Spleen (tissue), 11 donors: ENCODE measurements at regions not wholly inside any gene's neighbourhood (a gene's known extent, or its start where the extent isn't known, plus 50 kb on each side); places are given as distances from the start of the nearest gene placed in this dataset.
"Not testable (repeated sequence)": the region's sequence is repeated elsewhere in the genome, so short reads cannot be mapped to it uniquely, and the experiment has no call there.

Source experiments
- DNase-seq: peaks from one replicate; pipeline ENCODE4 v3.0.0-alpha.2; 2020
- H3K27ac ChIP-seq, 8 donors: fragments of 200-600 bp; sonication (generic) in 7 of 8; 1 replicate in 4 of 8; 2 replicates in 4 of 8; pipeline versions ENCODE4 v1.5.0 to v1.8.0; 2016 to 2021; ENCODE audit warnings: inconsistent platforms in 4 of 8, mild to moderate bottlenecking in 4 of 8, moderate library complexity in 1 of 8
- H3K27me3 ChIP-seq, 7 donors: fragments of 200-600 bp; sonication (generic) in 6 of 7; replicated peaks in 1 of 7; 1 replicate in 4 of 7; 2 replicates in 3 of 7; pipeline versions ENCODE4 v1.5.0 to v1.8.0; 2016 to 2021; ENCODE audit warnings: inconsistent platforms in 3 of 7, mild to moderate bottlenecking in 1 of 7
- H3K36me3 ChIP-seq, 6 donors: fragments of 200-600 bp; sonication (generic) in 5 of 6; 1 replicate in 4 of 6; 2 replicates in 2 of 6; pipeline versions ENCODE4 v1.5.0 to v1.8.0; 2016 to 2021; ENCODE audit warnings: inconsistent platforms in 2 of 6
- H3K4me1 ChIP-seq, 6 donors: fragments of 200-600 bp; sonication (generic) in 5 of 6; 1 replicate in 3 of 6; 2 replicates in 3 of 6; pipeline versions ENCODE4 v1.5.0 to v1.8.0; 2016 to 2021; ENCODE audit warnings: inconsistent platforms in 3 of 6
- H3K4me3 ChIP-seq, 8 donors: fragments of 200-600 bp; sonication (generic) in 7 of 8; 1 replicate in 4 of 8; 2 replicates in 4 of 8; pipeline versions ENCODE4 v1.5.0 to v1.8.0; 2016 to 2021; ENCODE audit warnings: inconsistent platforms in 4 of 8, mild to moderate bottlenecking in 4 of 8, moderate library complexity in 2 of 8
- H3K9me3 ChIP-seq, 8 donors: fragments of 200-600 bp; sonication (generic) in 7 of 8; 1 replicate in 4 of 8; 2 replicates in 4 of 8; pipeline versions ENCODE4 v1.5.0 to v1.8.0; 2016 to 2021; ENCODE audit warnings: inconsistent platforms in 4 of 8
- WGBS, 5 donors: extraction: QIAGEN DNeasy Blood & Tissue Kit in 3 of 5; methylation state at CpG; one replicate each; pipeline versions ENCODE4 v1.1.5 to v1.1.7; 2013 to 2018; 5-methylcytosine and 5-hydroxymethylcytosine counted together
- intact Hi-C: fragments of 100-400 bp; cut with DNase I; formaldehyde crosslinking; loops from one replicate; pipeline ENCODE4 v1.15.0; 2023; ENCODE audit warnings: low total_unique reads
- donor health status: healthy with polysubstance abuse.
- donor health status: DM: no; HTN: no; CAD: no; lungs with moderate emphysema.
- donor health status: DM: no; HTN: no; CAD: no.
- donor health status: Bipolar disorder and iron deficiency.
- donor health status: healthy.
- donor health status: DM: no; HTN: no; CAD: no.
- donor health status: DM: yes; HTN: yes; CAD: no.

DNA sequence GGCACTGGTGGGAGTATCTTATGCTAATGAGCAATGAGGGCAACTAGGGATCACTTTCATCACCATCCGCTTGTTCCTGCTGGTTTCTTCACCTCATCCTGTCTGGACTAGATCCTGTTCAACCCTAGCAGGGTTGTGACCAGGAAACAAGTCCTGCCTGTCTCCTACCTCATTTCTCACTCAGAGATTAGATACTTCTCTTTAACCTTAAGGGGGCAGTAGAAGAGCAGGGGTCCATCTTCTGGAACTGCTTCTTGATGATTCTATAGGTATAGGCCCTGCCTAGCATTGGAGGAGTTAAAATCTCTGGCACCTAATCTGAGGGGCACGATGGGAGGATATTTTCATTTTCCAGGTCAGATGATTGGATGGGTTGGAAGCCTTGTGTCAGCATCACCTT lies 415.5 kb downstream of the TGIF2LX start:
- H3K4me3 ChIP-seq, intact Hi-C loops, H3K27me3 ChIP-seq, H3K4me1 ChIP-seq, H3K27ac ChIP-seq, H3K36me3 ChIP-seq, H3K9me3 ChIP-seq, DNase-seq: not testable (repeated sequence)
- WGBS, 5 donors, result 40 to 92% (median 64%) methylated on average over 2 of the region's 2 CpGs

DNA sequence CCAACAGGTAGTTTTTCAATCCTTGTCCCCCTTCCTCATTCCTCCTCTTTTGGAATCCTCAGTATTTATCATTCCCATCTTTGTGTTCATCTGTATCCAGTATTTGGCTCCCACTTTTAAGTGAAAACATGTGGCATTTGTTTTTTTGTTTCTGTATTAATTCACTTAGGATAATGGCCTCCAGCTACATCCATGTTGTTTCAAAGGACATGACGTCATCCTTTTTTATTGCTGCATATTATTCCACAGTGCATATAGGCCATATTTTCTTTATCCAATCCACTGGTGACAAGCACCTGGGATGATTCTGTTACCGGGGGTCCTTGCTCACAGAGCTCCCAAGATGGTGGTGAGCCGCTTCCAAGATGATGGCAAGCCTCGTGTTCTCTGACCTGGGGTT lies 447.9 kb downstream of the TGIF2LX start:
- intact Hi-C loops, DNase-seq, H3K27ac ChIP-seq, H3K4me3 ChIP-seq, H3K9me3 ChIP-seq, H3K4me1 ChIP-seq, H3K36me3 ChIP-seq, H3K27me3 ChIP-seq: not testable (repeated sequence)
- WGBS, 5 donors, result 92 to 97% (median 95%) methylated on average over 1 to 4 of the region's 4 CpGs

DNA sequence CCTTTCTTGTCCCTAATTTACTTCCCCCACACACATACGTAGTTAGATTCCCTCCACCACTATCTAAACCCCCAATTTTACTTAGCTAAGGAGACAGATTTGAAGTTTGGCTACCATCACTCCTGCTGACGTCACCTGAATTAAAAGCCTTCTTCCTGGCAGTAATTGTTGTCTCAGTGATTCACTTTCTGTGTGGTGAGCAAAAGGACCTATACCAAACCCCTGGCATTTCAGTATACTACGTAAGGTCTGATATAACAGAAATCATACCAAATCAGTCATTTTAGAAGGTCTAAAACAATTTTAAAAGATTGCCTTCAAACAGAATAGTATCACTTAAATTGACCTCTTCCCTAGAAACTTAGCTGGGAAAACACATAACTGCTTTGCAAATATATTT lies 476.3 kb downstream of the TGIF2LX start:
- not testable (repeated sequence) for H3K27ac ChIP-seq

DNA sequence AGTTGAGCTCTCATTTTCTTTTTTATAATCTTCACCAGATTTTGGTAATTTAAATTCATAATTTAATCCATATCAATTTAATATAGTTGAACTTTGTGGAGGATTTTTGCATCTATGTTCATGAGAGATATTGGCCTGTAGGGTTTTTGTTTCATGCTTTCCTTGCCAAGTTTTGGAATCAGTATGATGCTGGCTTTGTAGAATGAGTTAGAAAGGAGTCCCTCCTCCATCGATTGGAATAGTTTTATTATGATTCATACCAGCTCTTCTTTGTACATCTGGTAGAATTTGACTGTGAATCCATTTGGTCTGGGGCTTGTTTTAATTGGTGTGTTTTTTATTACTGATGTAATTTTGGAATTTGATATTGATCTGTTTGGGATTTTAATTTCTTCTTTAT lies 480.5 kb downstream of the TGIF2LX start:
- H3K36me3 ChIP-seq, H3K4me3 ChIP-seq, intact Hi-C loops, H3K27me3 ChIP-seq, H3K4me1 ChIP-seq, H3K9me3 ChIP-seq, H3K27ac ChIP-seq, DNase-seq: not testable (repeated sequence)
- WGBS, 5 donors, result 64 to 82% (median 71%) methylated on average over 1 of the region's 1 CpG

More for the DNA sequence above, 476.3 kb downstream of the TGIF2LX start:
- H3K4me1 ChIP-seq, intact Hi-C loops, DNase-seq, H3K27me3 ChIP-seq, H3K4me3 ChIP-seq, H3K36me3 ChIP-seq, H3K9me3 ChIP-seq: not testable (repeated sequence)
- WGBS, 5 donors, result 65 to 83% (median 74%) methylated on average over 1 of the region's 3 CpGs

DNA sequence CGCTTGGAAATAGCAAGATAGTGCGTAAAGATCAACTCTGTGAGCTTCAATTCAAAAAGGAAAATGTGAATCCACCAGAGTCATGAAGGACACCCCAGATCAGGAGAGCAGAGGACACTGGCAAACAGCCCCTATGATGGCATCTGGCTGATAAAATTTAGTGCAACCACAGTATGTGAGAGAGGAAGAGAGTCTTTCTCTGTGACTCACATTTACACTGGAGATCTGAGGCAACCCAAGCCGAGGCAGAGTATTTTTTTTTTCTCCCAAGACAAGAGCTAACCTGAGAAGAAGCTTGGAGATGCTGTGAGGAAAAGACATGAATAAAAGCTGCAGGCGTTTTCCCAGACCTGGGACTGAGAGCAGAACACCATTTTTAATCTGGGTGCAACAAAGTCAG lies 482.2 kb downstream of the TGIF2LX start:
- H3K27ac ChIP-seq, H3K27me3 ChIP-seq, H3K36me3 ChIP-seq, H3K4me1 ChIP-seq, DNase-seq, intact Hi-C loops, H3K9me3 ChIP-seq, H3K4me3 ChIP-seq: not testable (repeated sequence)
- WGBS, 5 donors, result 76 to 100% (median 83%) methylated on average over 4 of the region's 4 CpGs

DNA sequence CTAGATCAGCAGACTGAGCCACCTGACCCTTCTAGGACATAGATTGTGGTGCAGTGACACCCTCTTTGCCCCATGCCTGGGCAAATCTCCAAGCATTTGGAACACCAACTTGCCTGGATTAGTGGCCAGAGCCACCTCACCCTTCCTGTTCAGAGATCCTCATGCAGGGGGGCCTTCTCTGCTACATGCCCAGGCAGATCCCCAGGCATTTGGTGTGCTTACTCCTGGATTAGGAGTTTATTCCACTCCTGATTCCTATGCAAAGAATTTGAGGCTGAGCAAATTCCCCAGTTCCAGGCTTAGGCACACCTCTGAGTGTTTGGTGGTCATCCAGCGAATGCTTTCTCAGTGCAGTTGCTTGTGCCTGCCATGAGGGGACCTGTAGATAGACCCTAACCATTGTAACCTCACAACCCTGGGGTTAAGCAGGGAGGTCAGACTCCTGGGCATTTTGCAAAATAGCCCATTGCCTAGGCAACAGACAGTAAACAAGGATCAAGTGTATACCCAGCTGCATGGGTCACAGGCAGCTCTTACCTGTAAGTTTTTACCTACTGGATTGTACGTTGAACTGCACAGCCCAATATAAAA lies 483.2 kb downstream of the TGIF2LX start:
- H3K36me3 ChIP-seq, H3K9me3 ChIP-seq, intact Hi-C loops, H3K4me3 ChIP-seq, H3K27ac ChIP-seq, DNase-seq, H3K4me1 ChIP-seq, H3K27me3 ChIP-seq: not testable (repeated sequence)
- WGBS, 5 donors, result 63 to 88% (median 83%) methylated on average over 1 to 2 of the region's 2 CpGs; no CpG with 5 or more reads in 1 of the 5 donors

DNA sequence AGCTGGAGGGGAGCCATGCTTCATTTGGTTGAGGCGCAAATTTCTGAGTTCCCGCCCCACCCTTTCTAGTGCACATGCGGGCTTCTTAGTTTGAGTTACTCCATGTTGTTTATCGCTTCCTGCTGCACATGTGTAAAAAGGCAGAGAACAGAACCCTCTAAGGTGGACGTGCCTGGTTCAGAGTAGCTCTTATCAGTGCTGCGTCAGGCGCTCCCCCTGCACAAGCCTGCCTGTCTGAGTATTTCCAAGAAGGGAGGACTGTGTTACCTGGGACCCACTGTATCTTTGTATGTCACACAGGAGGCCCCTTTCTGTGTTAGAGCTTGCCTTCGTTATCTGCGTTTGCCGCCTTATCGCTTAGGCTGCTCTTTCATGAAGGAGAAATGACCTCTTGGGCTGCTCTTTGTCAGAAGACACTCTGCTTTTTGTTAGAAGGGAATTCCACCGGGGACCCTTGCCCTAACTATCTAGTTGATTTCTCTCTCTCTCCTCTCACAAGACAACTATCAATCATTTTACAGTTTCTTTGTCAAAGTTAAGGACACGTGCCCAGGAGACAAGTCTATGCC lies 532.1 kb downstream of the TGIF2LX start:
- H3K27me3 ChIP-seq, H3K4me3 ChIP-seq, DNase-seq, intact Hi-C loops, H3K4me1 ChIP-seq, H3K36me3 ChIP-seq, H3K27ac ChIP-seq: not testable (repeated sequence)
- 84 to 96% (median 89%) methylated on average over 6 to 10 of the region's 13 CpGs; no CpG with 5 or more reads in 1 of the 5 donors for WGBS, 5 donors
- peaks cover 0 to 15% (median 0%) of the 10 kb centered on the region in 8 donors for H3K9me3 ChIP-seq

DNA sequence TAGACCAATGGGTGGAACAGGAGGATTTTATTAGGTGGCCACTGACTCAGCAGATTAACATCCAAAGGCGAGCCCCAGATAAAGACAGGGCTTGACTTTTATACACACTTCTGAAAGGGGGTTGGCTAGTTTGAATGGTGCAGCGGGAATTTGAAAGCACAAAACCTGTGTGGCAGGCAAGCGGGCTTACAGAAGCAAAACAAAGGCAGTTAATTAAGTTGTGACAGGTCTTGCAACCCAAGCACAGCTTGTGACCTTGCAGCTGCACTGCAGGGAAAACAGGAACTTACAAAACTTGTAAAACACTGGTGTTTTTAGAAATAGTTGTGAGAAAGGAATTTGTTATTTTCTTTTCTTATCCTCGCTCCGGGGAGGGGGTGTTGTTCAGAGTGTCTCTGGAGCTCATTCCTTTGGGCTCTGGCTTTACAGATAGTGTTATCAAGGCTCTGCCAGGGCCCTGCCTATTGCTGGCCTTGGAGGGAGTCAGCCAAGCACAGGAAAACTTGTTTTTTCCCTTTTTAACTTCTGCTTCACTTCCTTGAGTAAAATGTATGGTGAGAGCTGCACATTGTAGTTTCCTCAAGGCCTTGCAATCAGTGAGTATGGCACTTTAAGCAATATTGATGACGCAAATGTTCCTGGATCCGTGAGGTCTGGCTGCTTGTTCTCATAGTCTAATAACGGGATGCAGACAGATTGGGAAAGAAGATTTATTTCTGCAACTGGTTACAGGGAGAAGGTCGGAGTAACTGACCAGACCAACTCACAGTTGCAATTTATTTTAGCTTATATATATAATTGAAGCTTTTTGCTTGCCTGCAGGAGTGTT lies 536.6 kb downstream of the TGIF2LX start:
- H3K27me3 ChIP-seq, H3K4me1 ChIP-seq, H3K36me3 ChIP-seq, DNase-seq, intact Hi-C loops: not testable (repeated sequence)
- Histone ChIP-seq H3K9me3 (peaks cover 0 to 15% (median 0%) of the 10 kb centered on the region in 8 donors), H3K4me3 (peak overlapping the region in 2 of 8 donors; percentile 15 to 55), H3K27ac (peak overlapping the region in 1 of 8 donors; percentile 10)
- 34 to 60% (median 54%) methylated on average over 9 of the region's 9 CpGs for WGBS, 5 donors

DNA sequence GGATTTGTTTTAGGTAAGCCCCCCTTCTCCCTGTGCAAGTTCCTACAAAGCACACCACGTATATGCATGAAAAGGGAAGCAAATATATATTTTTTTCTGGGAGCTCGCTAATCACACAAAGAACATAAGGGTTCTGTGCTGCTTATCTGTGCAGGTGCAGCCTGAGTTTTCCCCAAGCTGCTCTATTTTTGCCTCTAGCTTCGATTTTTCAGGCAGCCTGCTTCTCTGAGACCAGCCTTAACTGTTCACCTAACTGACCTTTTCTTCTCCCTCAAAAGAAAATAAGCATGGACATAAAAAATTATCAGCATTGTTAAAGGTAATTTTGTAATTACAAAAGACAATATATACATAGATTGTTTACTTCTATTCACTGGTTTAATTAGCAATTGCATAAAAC lies 552.7 kb downstream of the TGIF2LX start:
- H3K27ac ChIP-seq, H3K27me3 ChIP-seq, H3K4me1 ChIP-seq, intact Hi-C loops, DNase-seq, H3K36me3 ChIP-seq, H3K4me3 ChIP-seq, H3K9me3 ChIP-seq: not testable (repeated sequence)
- WGBS, 5 donors, result 0 to 44% (median 35%) methylated on average over 1 to 3 of the region's 3 CpGs

DNA sequence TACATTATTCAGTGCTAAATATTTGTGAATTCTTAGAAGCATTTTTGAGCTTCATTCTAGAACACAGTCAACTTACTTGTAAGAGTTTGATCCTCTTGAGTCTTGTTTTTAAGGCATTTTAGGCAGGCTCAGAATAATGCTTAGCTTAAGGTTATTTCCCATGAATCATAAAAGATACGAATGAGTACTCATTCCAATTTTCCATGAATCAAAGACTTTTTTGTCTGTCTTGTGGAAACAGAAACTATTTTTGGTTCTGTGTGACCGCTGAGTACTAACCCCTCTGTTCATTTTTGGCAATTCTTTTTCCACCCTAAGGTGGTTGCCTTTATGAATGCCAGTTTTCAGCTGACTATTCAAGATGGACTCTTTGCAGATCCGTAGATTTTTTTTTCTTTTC lies 563.7 kb downstream of the TGIF2LX start:
- DNase-seq, H3K36me3 ChIP-seq, H3K9me3 ChIP-seq, H3K4me1 ChIP-seq, H3K27me3 ChIP-seq, H3K4me3 ChIP-seq, intact Hi-C loops, H3K27ac ChIP-seq: not testable (repeated sequence)
- 67 to 93% (median 80%) methylated on average over 3 of the region's 3 CpGs for WGBS, 5 donors

DNA sequence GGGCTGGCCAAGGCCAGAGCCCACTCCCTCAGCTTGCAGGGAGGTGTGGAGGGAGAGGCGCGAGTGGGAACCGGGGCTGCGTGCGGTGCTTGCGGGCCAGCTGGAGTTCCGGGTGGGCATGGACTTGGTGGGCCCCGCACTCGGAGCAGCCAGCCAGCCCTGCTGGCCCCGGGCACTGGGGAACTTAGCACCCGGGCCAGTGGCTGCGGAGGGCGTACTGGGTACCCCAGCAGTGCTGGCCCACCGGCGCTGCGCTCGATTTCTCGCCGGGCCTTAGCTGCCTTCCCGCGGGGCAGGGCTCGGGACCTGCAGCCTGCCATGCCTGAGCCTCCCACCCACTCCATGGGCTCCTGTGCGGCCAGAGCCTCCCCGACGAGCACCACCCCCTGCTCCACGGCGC lies 599.6 kb downstream of the TGIF2LX start:
- H3K4me3 ChIP-seq, H3K36me3 ChIP-seq, H3K9me3 ChIP-seq, H3K4me1 ChIP-seq, H3K27ac ChIP-seq, DNase-seq, H3K27me3 ChIP-seq, intact Hi-C loops: not testable (repeated sequence)
- 89 to 100% (median 95%) methylated on average over 3 to 25 of the region's 27 CpGs; no CpG with 5 or more reads in 1 of the 5 donors for WGBS, 5 donors
